H1 (cell line): ENCODE measurements at regions not wholly inside any gene's neighbourhood (a gene's known extent, or its start where the extent isn't known, plus 50 kb on each side); places are given as distances from the start of the nearest gene placed in this dataset.

Experiments
- CTCF ChIA-PET: fragments of 300-600 bp; sonication (Branson Sonifier 250); formaldehyde crosslinking; loops from one replicate; lab custom pipeline; 2021; ENCODE audit not compliant: partially characterized antibody; lab: Charles Lee
- POLR2A ChIA-PET: fragments of 300-600 bp; sonication (Branson Sonifier 250); formaldehyde crosslinking; loops from one replicate; lab custom pipeline; 2021; ENCODE audit warnings: inconsistent platforms; ENCODE audit not compliant: partially characterized antibody; lab: Charles Lee
- DNase-seq, 2 experiments: peaks; one replicate each; pipeline versions ENCODE4 v3.0.0 to v3.0.0-alpha.2; 2010 to 2022; ENCODE audit warnings: low spot score in 2 of 2, low read depth in 1 of 2, mixed read lengths in 1 of 2
- FAIRE-seq: peaks from 2 replicates; lab custom pipeline; 2011; peaks lifted over from hg19 to GRCh38; lab: Jason Lieb, UNC
- H2AFZ ChIP-seq: 2 replicates; pipeline ENCODE4 v1.8.1; 2012; ENCODE audit warnings: low read length, inconsistent platforms
- H2AK5ac ChIP-seq: 2 replicates; pipeline ENCODE4 v1.6.1; 2013; ENCODE audit warnings: low read depth, low read length
- H2BK120ac ChIP-seq: replicated peaks from 2 replicates; pipeline ENCODE3; 2013; ENCODE audit warnings: low read depth, low read length, inconsistent platforms
- H2BK12ac ChIP-seq: 2 replicates; pipeline ENCODE4 v1.6.1; 2013; ENCODE audit warnings: low read depth, low read length
- H2BK15ac ChIP-seq: 2 replicates; pipeline ENCODE4 v1.6.1; 2013; ENCODE audit warnings: low read length
- H2BK20ac ChIP-seq: 2 replicates; pipeline ENCODE4 v1.6.1; 2013; ENCODE audit warnings: low read length
- H2BK5ac ChIP-seq: 2 replicates; pipeline ENCODE4 v1.6.1; 2013; ENCODE audit warnings: low read depth, low read length
- H3K14ac ChIP-seq: 2 replicates; pipeline ENCODE4 v1.6.1; 2013; ENCODE audit warnings: inconsistent platforms; ENCODE audit not compliant: insufficient read length
- H3K18ac ChIP-seq: 2 replicates; pipeline ENCODE4 v1.6.1; 2013; ENCODE audit warnings: low read length; ENCODE audit errors: extremely low read depth
- H3K23ac ChIP-seq: 2 replicates; pipeline ENCODE4 v1.6.1; 2013; ENCODE audit warnings: inconsistent platforms; ENCODE audit not compliant: insufficient read length
- H3K23me2 ChIP-seq: 2 replicates; pipeline ENCODE4 v1.6.1; 2013; ENCODE audit warnings: low read depth, low read length
- H3K27ac ChIP-seq: 2 replicates; pipeline ENCODE4 v1.6.1; 2011; ENCODE audit warnings: low read depth, low read length, inconsistent platforms
- H3K27me3 ChIP-seq, 4 experiments: replicated peaks in 1 of 4; 1 replicate in 1 of 4; 2 replicates in 3 of 4; pipeline versions ENCODE4 v1.6.1 to v1.8.1; 2011 to 2013; ENCODE audit warnings: low read length in 3 of 4, mild to moderate bottlenecking in 3 of 4, inconsistent platforms in 2 of 4, mixed read lengths in 2 of 4, moderate library complexity in 1 of 4; ENCODE audit not compliant: control insufficient read depth in 3 of 4, insufficient read depth in 3 of 4; ENCODE audit errors: extremely low read depth in 1 of 4
- H3K36me3 ChIP-seq, 4 experiments: 2 replicates each; pipeline versions ENCODE4 v1.6.1 to v1.8.1; 2011 to 2013; ENCODE audit warnings: mild to moderate bottlenecking in 4 of 4, low read length in 3 of 4, moderate library complexity in 2 of 4, control low read depth in 1 of 4, inconsistent platforms in 1 of 4; ENCODE audit not compliant: insufficient read depth in 4 of 4, control insufficient read depth in 2 of 4
- H3K4ac ChIP-seq: replicated peaks from 2 replicates; pipeline ENCODE3; 2013; ENCODE audit warnings: low read length, low read depth, mixed read lengths, inconsistent platforms; ENCODE audit not compliant: insufficient read length
- H3K4me1 ChIP-seq, 4 experiments: replicated peaks in 1 of 4; 1 replicate in 1 of 4; 2 replicates in 3 of 4; pipeline versions ENCODE4 v1.6.1 to v1.8.1; 2011 to 2013; ENCODE audit warnings: low read length in 3 of 4, inconsistent platforms in 2 of 4, mixed read lengths in 1 of 4; ENCODE audit not compliant: insufficient read depth in 4 of 4, control insufficient read depth in 3 of 4
- H3K4me2 ChIP-seq, 2 experiments: 2 replicates each; pipeline versions ENCODE4 v1.6.1 to v1.8.1; 2011 to 2013; ENCODE audit warnings: low read depth in 2 of 2, low read length in 2 of 2, control low read depth in 1 of 2, inconsistent platforms in 1 of 2, mild to moderate bottlenecking in 1 of 2; ENCODE audit not compliant: insufficient read depth in 1 of 2
- H3K4me3 ChIP-seq, 4 experiments: fragments of 200-600, 300-600 bp in 1 of 4; sonication (generic), shearing (Covaris generic), sonication (Bioruptor Twin) in 1 of 4; 2 replicates each; pipeline versions ENCODE4 v1.5.1 to v1.8.1; 2011 to 2016; ENCODE audit warnings: low read length in 4 of 4, low read depth in 3 of 4, control low read depth in 2 of 4, inconsistent platforms in 2 of 4, mild to moderate bottlenecking in 2 of 4, mixed read lengths in 1 of 4, moderate library complexity in 1 of 4; ENCODE audit not compliant: insufficient read depth in 2 of 4; ENCODE audit errors: extremely low read depth in 1 of 4
- H3K56ac ChIP-seq: replicated peaks from 2 replicates; pipeline ENCODE3; 2013; ENCODE audit warnings: low read depth, mild to moderate bottlenecking, mixed read lengths, low read length, inconsistent platforms; ENCODE audit not compliant: insufficient read length
- H3K79me1 ChIP-seq: 2 replicates; pipeline ENCODE4 v1.6.1; 2013; ENCODE audit warnings: low read depth, low read length, control low read depth
- H3K79me2 ChIP-seq, 2 experiments: 2 replicates each; pipeline versions ENCODE4 v1.6.1 to v1.8.1; 2012 to 2013; ENCODE audit warnings: low read length in 2 of 2, mild to moderate bottlenecking in 2 of 2, inconsistent platforms in 1 of 2; ENCODE audit not compliant: insufficient read depth in 2 of 2, control insufficient read depth in 1 of 2
- H3K9ac ChIP-seq, 4 experiments: replicated peaks in 1 of 4; 1 replicate in 1 of 4; 2 replicates in 3 of 4; pipeline versions ENCODE4 v1.6.1 to v1.8.1; 2011 to 2013; ENCODE audit warnings: low read depth in 3 of 4, low read length in 3 of 4, control low read depth in 2 of 4, mild to moderate bottlenecking in 2 of 4, moderate library complexity in 2 of 4, inconsistent platforms in 1 of 4; ENCODE audit errors: extremely low read depth in 1 of 4
- H3K9me3 ChIP-seq, 2 experiments: 2 replicates each; pipeline versions ENCODE4 v1.6.1 to v1.8.1; 2012 to 2013; ENCODE audit warnings: mild to moderate bottlenecking in 2 of 2, moderate library complexity in 2 of 2, control low read depth in 1 of 2, inconsistent platforms in 1 of 2, low read depth in 1 of 2, low read length in 1 of 2, mixed read lengths in 1 of 2; ENCODE audit not compliant: insufficient read depth in 2 of 2
- H4K20me1 ChIP-seq, 2 experiments: replicated peaks in 1 of 2; 2 replicates each; pipeline versions ENCODE3 to v1.8.1; 2011 to 2013; ENCODE audit warnings: inconsistent platforms in 2 of 2, low read length in 2 of 2, mild to moderate bottlenecking in 1 of 2; ENCODE audit not compliant: insufficient read depth in 2 of 2, control insufficient read depth in 1 of 2
- H4K5ac ChIP-seq: 2 replicates; pipeline ENCODE4 v1.6.1; 2013; ENCODE audit warnings: low read length, low read depth, mixed read lengths, inconsistent platforms; ENCODE audit not compliant: insufficient read length
- H4K8ac ChIP-seq: 2 replicates; pipeline ENCODE4 v1.8.0; 2013; ENCODE audit warnings: mild to moderate bottlenecking, moderate library complexity, low read length, inconsistent platforms; ENCODE audit not compliant: insufficient read depth; ENCODE audit errors: extremely low read depth
- H4K91ac ChIP-seq: replicated peaks from 2 replicates; pipeline ENCODE3; 2013; ENCODE audit warnings: low read length, mixed read lengths, inconsistent platforms; ENCODE audit not compliant: insufficient read length
- BCL11A ChIP-seq, 2 experiments: IDR thresholded peaks; one replicate each; pipeline ENCODE4 v1.6.1; 2011; ENCODE audit warnings: low read depth in 2 of 2, low read length in 2 of 2, mild to moderate bottlenecking in 2 of 2
- CBX5 ChIP-seq: fragments of 300-800, 300-1000 bp; sonication (generic); IDR thresholded peaks from 2 replicates; pipeline ENCODE4 v1.7.1; 2016; ENCODE audit warnings: antibody characterized with exemption, low read length, low read depth
- CEBPB ChIP-seq: IDR thresholded peaks from 2 replicates; pipeline ENCODE4 v1.6.1; 2012; ENCODE audit warnings: low read depth, low read length
- EP300 ChIP-seq, 2 experiments: IDR thresholded peaks; 1 replicate in 1 of 2; 2 replicates in 1 of 2; pipeline ENCODE4 v1.6.1; 2011 to 2012; ENCODE audit warnings: low read depth in 2 of 2, low read length in 2 of 2, mild to moderate bottlenecking in 2 of 2, borderline replicate concordance in 1 of 2, inconsistent platforms in 1 of 2, moderate library complexity in 1 of 2
- GTF2F1 ChIP-seq: IDR thresholded peaks from 2 replicates; pipeline ENCODE4 v1.6.1; 2012; ENCODE audit warnings: low read depth, low read length, improper control_type of control experiment, borderline replicate concordance
- HDAC2 ChIP-seq, 2 experiments: fragments of 300-600 bp in 1 of 2; sonication (generic) in 1 of 2; IDR thresholded peaks; 2 replicates each; pipeline ENCODE4 v1.6.1; 2011 to 2012; ENCODE audit warnings: low read depth in 2 of 2, low read length in 2 of 2, mild to moderate bottlenecking in 2 of 2, moderate library complexity in 2 of 2, borderline replicate concordance in 1 of 2, inconsistent platforms in 1 of 2
- JUND ChIP-seq: IDR thresholded peaks from 2 replicates; pipeline ENCODE4 v1.6.1; 2011; ENCODE audit warnings: mild to moderate bottlenecking, improper control_type of control experiment, low read length
- KDM4A ChIP-seq: IDR thresholded peaks from one replicate; pipeline ENCODE4 v1.7.1; 2012; ENCODE audit warnings: low read depth, mild to moderate bottlenecking, moderate library complexity, low read length, inconsistent platforms; ENCODE audit not compliant: severe bottlenecking
- MAFK ChIP-seq: IDR thresholded peaks from 2 replicates; pipeline ENCODE4 v1.6.1; 2012; ENCODE audit warnings: low read depth, mild to moderate bottlenecking, improper control_type of control experiment, low read length
- MAX ChIP-seq: IDR thresholded peaks from 2 replicates; pipeline ENCODE4 v1.6.1; 2012; ENCODE audit warnings: inconsistent platforms
- NRF1 ChIP-seq: IDR thresholded peaks from 2 replicates; pipeline ENCODE4 v1.6.1; 2011; ENCODE audit warnings: mild to moderate bottlenecking, low read depth, low read length, improper control_type of control experiment
- RFX5 ChIP-seq: IDR thresholded peaks from 2 replicates; pipeline ENCODE4 v1.6.1; 2011; ENCODE audit warnings: low read depth, low read length, improper control_type of control experiment, borderline replicate concordance
- SAP30 ChIP-seq: fragments of 300-600 bp; sonication (generic); IDR thresholded peaks from 2 replicates; pipeline ENCODE4 v1.7.1; 2012; ENCODE audit warnings: low read length, moderate library complexity, mild to moderate bottlenecking, inconsistent platforms; ENCODE audit not compliant: insufficient read depth, insufficient replicate concordance
- TEAD4 ChIP-seq: IDR thresholded peaks from 2 replicates; pipeline ENCODE4 v1.6.1; 2012; ENCODE audit warnings: low read depth, low read length, inconsistent platforms, mixed read lengths
- WGBS, 2 experiments: shearing (Covaris generic) in 1 of 2; methylation state at CpG; one replicate each; pipeline versions ENCODE4 v1.1.6 to v1.1.7; 2013 to 2015; ENCODE audit warnings: low lambda C conversion rate in 2 of 2, mixed read lengths in 2 of 2, inconsistent platforms in 1 of 2, low coverage in 1 of 2, missing lambda C conversion rate in 1 of 2; ENCODE audit not compliant: insufficient replicate concordance in 2 of 2, insufficient coverage in 1 of 2, insufficient read length in 1 of 2; ENCODE audit errors: extremely low coverage in 1 of 2, missing lambda C conversion rate in 1 of 2; 5-methylcytosine and 5-hydroxymethylcytosine counted together

- Histone ChIP-seq H3K9me3 (no peaks in the 10 kb centered on the region), H3K4me3 (no peak overlapping the region), H3K14ac (no peak overlapping the region), H2BK20ac (no peak overlapping the region), H3K27ac (no peak overlapping the region), H3K79me2 (no peaks in the 10 kb centered on the region), H2BK120ac (no peak overlapping the region), H3K18ac (no peak overlapping the region), H4K5ac (no peak overlapping the region), H4K8ac (no peak overlapping the region), H3K56ac (no peak overlapping the region), H2BK12ac (no peak overlapping the region), H4K20me1 (no peaks in the 10 kb centered on the region), H2BK15ac (no peak overlapping the region), H3K23me2 (no peaks in the 10 kb centered on the region), H3K36me3 (no peaks in the 10 kb centered on the region), H2BK5ac (no peak overlapping the region), H3K27me3 (no peaks in the 10 kb centered on the region), H4K91ac (no peak overlapping the region), H3K9ac (no peak overlapping the region), H3K79me1 (no peaks in the 10 kb centered on the region), H2AK5ac (no peak overlapping the region), H2AFZ (no peak overlapping the region), H3K23ac (no peak overlapping the region), H3K4ac (no peak overlapping the region), H3K4me2 (no peak overlapping the region), H3K4me1 (peaks cover 3 to 7% (median 5%) of the 10 kb centered on the region in 4 experiments; a peak in 4 of 7 replicates)
- FAIRE-seq, result no peak
- 89% methylated on average over 3 of the region's 3 CpGs; no CpG with 5 or more reads in 1 of the 2 experiments for WGBS, 2 experiments
- POLR2A ChIA-PET, result interaction anchor here (1.0 kb wide), 1 partner anchor 17 kb away, joined by 3 read pairs; no protein-coding TSS in a partner anchor
- CTCF ChIA-PET, result interaction anchor here (0.7 to 1.9 kb wide), 4 partner anchors 17 to 309 kb away, joined by 3 to 5 read pairs (median 4); no protein-coding TSS in a partner anchor
- no peak for DNase-seq
- TF ChIP-seq CBX5, result no peak
- TF ChIP-seq SAP30, result no peak
- TF ChIP-seq TEAD4, result no peak
- TF ChIP-seq HDAC2 (IDR thresholded peaks at IDR 0.05; ENCODE audit: borderline replicate concordance in 1 of 2, low read depth in 2 of 2, low read length in 2 of 2), result no peak
- TF ChIP-seq JUND, result no peak
- no peak for TF ChIP-seq KDM4A
- no peak for TF ChIP-seq NRF1
- TF ChIP-seq CEBPB, result no peak
- TF ChIP-seq BCL11A (IDR thresholded peaks at IDR 0.05; ENCODE audit: low read depth in 2 of 2, low read length in 2 of 2), result no peak
- no peak for TF ChIP-seq MAFK
- no peak for TF ChIP-seq RFX5
- TF ChIP-seq GTF2F1, result no peak
- TF ChIP-seq EP300 (IDR thresholded peaks at IDR 0.05; ENCODE audit: borderline replicate concordance in 1 of 2, low read depth in 2 of 2, low read length in 2 of 2), result no peak
- TF ChIP-seq MAX, result no peak
Observed at GRCh38 chr6:15874821-15875220, 212.0 kb upstream of the DTNBP1 start.
